Glomerular visceral epithelial cell (primary cell): ENCODE measurements at regions not wholly inside any gene's neighbourhood (a gene's known extent, or its start where the extent isn't known, plus 50 kb on each side); places are given as distances from the start of the nearest gene placed in this dataset.
"Not testable (repeated sequence)": the region's sequence is repeated elsewhere in the genome, so short reads cannot be mapped to it uniquely, and the experiment has no call there.

Experiments used
- DNase-seq: peaks from one replicate; pipeline ENCODE4 v3.0.0-alpha.2; 2016; ENCODE audit errors: extremely low spot score

- DNase-seq, result no peak
Observed at GRCh38 chr10:121302541-121303180, 295.6 kb downstream of the FGFR2 start.

- DNase-seq, result no peak
Observed at GRCh38 chr10:121303287-121303890, 294.9 kb downstream of the FGFR2 start.

DNA sequence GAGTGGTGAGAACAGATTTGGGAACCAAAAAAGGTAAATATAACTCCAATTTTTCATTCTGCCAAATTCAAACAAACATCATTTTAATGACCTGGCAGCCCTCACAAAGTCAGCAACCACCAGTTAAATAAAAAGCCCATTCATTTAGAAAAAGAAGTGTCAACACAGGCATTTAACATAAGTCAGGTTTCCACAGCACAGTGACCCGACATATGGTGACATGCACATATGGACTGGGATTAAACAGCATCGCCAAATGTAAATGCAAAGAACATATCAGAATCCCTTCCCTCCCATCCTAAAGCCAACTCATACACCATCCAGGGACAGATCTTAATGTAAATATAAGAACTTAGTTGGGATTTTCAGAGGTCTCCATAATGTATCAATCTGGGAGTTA lies 293.2 kb downstream of the FGFR2 start:
- DNase-seq, result no peak

DNA sequence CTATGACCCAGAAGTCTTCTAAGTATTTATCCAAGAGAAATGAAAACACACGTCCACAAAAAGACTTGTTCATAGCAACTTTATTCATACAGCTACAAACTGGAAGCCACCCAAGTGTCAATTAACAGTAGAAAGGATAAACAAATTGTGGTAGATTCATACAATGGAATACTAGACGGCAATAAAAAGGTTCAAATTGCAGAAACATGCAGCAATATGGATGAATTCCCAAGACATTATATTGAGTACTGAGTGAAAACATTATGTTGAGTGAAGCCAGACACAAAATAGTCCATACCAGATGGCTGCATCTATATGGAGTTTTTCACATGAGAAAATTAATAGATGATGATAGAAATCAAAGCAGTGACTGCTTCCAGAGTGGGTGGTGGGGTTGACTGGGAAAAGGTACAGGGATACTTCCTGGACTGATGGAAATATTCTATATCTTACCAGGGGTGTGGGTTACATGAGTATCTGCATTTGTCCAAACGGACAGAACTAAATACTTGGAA lies 292.0 kb downstream of the FGFR2 start:
- DNase-seq, result no peak

DNA sequence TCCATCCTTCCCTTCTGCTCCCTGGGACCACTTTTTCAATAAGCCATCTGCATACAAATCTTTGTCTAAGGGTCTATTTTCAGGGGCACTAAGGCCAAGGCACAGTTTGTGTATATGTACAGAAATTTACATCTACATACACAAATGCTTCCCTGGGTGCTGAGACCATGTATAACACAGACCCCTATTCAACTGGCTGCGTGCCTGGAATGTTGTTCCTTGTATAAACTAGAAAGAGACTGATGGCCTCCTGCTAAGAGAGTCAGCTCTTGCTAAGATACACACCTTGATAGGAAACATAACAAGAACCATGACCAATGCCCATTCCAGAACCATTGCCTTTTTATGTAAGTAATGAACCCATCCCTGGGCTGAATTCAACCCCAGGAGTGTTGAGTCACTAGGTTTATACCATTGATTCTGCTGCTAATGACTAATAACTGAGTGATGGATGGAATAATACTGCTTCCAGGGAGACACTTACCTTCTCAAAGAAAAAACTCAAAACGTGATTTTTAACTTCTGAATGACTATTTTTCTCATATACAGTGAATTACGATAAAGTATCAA lies 290.7 kb downstream of the FGFR2 start:
- no peak for DNase-seq

GRCh38 chr10:121308020-121308419 lies 290.2 kb downstream of the FGFR2 start:
- no peak for DNase-seq

DNA sequence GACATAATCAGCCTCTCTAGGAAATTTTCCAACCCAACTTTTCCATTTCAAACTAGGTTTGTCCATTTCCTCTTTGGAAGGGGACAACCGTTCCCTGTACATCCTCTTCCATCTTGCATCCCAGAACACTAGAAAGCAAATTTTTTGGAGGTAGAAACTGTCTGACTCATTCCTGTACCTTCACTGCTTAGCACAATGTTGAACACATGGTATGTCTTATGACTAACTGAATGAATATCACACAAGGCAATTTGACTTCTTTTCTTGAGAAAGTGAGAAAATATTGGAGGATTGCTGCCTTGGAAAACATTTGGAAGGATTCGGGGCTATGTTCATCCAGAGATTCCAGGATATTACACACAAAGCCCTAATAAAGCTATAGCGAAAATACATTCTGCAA lies 289.1 kb downstream of the FGFR2 start:
- no peak for DNase-seq

DNA sequence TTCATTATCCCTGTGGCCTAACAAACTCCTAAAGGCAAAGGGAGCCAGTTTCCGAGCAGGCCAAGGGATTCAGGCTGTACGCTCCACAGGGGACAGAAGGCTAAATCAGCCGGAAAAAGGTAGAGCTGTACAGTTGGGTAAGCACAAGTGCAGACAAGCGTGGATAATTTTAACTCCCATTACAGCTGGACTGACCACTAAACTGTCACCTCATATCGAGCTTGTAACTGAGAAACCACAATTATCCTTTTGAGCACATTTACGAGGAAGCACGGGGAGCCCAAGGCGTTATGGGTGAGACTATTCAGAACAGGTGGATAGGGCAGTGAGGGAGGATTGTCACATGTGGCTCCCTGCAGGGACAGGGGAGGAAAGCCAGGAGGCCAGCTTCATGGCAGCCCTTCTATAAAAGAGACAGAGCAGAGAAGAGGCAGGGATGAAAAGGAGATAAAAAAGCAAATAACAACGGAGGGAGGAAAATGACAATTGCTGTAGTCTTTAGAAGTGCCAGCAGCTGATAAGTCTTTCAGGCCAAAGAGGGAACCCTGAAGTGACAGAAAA lies 288.0 kb downstream of the FGFR2 start:
- DNase-seq, result no peak

GRCh38 chr10:121311812-121312443 lies 286.3 kb downstream of the FGFR2 start:
- DNase-seq, result no peak

- DNase-seq, result no peak
Observed at GRCh38 chr10:121312587-121312986, 285.7 kb downstream of the FGFR2 start.

DNA sequence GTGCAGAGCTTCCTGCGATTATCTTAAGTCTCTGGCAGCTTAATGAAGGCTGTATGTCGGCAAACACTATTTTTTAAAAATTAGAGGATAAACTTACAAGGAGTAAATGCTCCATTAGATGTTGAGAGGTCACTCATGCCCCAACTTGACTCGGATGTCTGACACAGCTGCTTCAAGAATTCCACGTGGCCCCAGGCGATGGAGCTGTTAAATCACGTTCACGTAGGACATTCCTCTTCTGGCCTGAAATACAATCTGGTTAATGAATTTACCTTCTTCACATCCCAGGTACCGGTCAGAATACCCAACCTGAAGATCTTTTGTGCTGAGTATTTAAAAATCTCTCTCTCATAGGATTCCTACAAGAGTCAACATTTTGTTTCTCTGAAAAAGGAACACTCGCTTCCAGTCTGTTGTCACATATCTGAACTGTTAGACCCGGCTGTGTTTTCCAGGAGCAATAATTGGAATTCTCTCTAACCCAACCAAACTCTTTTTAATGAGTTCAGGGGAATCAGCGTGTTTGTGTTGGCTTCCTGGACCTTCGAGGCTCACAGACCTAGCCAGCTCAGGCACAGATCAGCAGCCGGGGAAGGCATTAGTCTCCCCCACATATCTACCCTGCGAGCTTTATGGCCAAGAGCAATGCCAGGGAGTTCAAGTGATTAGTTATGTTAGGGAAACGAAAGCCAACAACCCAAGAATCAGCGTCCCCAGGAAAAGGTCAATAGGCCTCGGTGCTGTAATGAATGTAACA lies 284.9 kb downstream of the FGFR2 start:
- DNase-seq, result no peak

- no peak for DNase-seq
Observed at GRCh38 chr10:121316432-121316831, 281.8 kb downstream of the FGFR2 start.

DNA sequence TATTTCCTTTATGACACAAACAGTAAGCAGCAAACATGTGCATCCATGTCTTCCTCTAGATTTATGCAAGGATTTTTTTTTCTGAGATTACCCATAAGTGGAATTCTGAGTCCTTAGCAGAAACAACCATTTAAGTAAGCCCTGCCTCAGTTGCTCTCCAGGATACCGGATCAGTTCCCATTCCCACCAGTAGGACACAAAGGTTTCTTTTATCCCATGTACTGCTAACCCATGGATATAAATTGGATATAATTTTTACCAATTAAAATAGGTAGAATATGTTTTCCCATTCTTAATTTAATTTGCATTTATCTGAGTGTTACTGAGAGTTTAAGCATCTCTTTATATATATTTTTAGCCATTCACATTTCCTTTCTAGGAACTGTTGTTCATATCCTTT lies 280.9 kb downstream of the FGFR2 start:
- DNase-seq, result no peak

DNA sequence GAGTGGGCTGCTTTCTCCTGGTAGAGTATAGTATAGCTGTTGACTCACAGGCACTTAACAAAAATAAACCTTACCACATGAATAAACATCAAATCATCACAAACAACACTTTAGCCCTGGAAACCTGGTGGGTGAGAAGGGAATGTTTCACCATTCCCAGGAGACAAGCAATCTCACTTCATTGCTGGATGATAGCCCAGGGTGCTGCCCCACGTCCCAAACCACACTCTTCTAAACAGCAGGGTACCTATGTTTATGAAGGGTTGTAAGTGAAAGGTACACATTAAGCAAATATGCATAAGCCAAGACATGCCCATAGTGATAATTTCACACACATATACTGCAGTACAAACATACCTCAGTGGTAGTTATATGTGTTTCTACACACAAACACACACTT lies 276.2 kb downstream of the FGFR2 start:
- DNase-seq, result no peak

DNA sequence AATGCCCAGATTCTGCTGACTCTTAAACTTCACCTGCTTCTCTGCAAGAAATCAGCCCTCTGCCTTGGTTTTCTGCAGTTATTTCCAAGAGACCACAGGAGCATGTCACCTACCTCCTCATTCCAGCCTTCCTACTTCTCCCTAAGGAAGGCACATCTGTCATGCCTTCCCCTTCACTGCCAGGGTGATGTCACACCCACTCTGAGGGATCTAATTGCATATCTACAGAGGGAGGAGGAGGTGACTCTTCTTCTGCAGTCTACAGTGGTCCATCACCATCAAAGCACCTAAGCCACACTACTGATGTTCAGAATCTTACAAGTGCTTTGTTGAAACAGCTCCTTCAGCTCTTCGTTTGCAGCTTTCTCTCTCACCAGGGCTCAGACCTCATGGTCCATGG lies 275.5 kb downstream of the FGFR2 start:
- no peak for DNase-seq

- no peak for DNase-seq
Observed at GRCh38 chr10:121323443-121323842, 274.8 kb downstream of the FGFR2 start.

DNA sequence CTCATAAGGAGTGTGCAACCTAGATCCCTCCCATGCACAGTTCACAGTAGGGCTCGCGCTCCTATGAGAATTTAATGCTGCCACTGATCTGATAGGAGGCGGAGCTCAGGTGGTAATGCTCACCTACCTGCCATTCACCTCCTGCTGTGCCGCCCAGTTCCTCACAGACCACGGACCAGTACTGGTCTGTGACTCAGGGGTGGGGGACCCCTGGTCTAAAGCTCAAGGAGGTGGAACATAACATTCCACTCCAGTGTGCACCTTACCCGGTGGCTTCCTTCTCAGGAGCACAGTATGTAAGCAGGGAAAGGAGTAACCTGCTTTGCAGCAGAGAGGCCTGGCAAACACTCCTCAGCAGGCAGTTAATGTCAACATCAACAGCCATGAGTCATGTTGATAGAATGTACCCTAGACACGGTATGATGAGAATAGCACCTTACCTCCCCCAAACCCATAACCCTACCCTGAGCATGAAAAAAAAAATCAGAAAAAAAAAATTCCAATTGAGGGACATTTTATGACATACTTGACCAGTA lies 273.5 kb downstream of the FGFR2 start:
- no peak for DNase-seq

GRCh38 chr10:121325490-121326231 lies 272.6 kb downstream of the FGFR2 start:
- DNase-seq, result no peak

DNA sequence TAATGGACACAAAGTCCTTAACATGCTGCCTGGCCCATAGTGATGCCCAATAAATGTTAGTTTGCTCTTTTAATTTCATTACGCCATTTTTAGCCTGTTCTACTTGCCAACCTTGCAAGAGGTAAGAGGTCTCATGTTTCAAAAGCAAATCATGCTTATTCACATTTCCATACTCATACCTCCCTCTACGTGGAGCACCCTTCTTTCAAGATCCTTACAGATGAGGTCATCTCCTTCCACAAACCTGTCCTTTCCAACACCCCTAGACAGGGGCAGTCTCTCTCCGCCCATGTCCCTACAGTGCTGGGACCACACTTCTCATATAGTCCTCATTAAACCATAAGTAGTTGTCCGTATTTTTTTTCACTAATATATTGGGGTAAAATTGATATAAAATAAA lies 271.3 kb downstream of the FGFR2 start:
- no peak for DNase-seq

DNA sequence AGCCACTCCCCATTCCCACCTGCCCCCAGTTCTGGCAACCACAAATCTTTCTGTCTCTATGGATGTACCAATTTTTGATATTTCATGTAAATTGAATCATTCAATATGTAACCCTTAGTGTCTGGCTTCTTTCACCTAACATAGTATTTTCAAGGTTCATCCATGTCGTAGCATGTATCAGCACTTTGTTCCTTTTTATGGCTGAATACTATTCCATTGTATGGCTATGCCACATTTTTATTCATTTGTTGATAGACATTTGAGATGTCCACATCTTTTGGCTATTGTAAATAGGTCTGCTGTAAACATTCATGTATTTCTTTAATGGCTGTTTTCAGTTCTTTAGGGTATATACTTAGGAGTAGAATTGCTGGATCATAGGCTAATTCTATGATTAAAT lies 270.5 kb downstream of the FGFR2 start:
- no peak for DNase-seq

DNA sequence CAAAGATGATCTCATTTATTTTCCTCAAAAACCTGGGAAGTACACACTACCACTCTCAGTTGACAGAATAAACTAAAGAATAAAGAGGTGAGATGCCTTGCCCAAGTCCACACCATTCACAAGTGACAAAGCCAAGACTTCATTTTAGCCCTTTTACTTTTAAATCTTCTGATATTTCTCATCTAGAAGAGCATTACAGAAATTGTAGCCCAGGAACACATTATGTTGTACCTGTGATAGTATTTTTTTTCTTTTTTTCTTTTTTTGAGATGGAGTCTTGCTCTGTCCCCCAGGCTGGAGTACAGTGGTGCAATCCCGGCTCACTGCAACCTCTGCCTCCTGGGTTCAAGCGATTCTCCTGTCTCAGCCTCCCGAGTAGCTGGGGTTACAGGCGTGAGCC lies 268.6 kb downstream of the FGFR2 start:
- not testable (repeated sequence) for DNase-seq
